MCF 10A (cell line): ENCODE measurements at regions not wholly inside any gene's neighbourhood (a gene's known extent, or its start where the extent isn't known, plus 50 kb on each side); places are given as distances from the start of the nearest gene placed in this dataset.

Experiments used
- BruUV-seq: library from RNA; stranded (reverse); fragments of 400-500 nt; replicated peaks from 2 replicates; lab custom pipeline; 2021; lab: Mats Ljungman, UMichigan
- CTCF ChIA-PET: fragments of 300-600 bp; sonication (Branson Sonifier 250); formaldehyde crosslinking; extraction: SDS; loops from one replicate; lab custom pipeline; 2021; ENCODE audit warnings: antibody characterized with exemption, inconsistent platforms; lab: Yijun Ruan, JAX
- POLR2A ChIA-PET: fragments of 300-600, 350-650 bp; sonication (Branson Sonifier 250); formaldehyde crosslinking; extraction: SDS; loops from one replicate; lab custom pipeline; 2020; ENCODE audit warnings: antibody characterized with exemption, inconsistent platforms; lab: Yijun Ruan, JAX
- DNase-seq: peaks from one replicate; pipeline ENCODE4 v3.0.0-alpha.2; 2018; ENCODE audit not compliant: unreplicated experiment
- H3K27ac Mint-ChIP-seq: one replicate; pipeline ENCODE4 v1.8.0; 2022; ENCODE audit warnings: mild to moderate bottlenecking, low read depth, mixed read lengths; ENCODE audit not compliant: unreplicated experiment
- H3K27me3 Mint-ChIP-seq: one replicate; pipeline ENCODE4 v1.8.0; 2022; ENCODE audit warnings: mixed read lengths; ENCODE audit not compliant: insufficient read depth, unreplicated experiment
- H3K36me3 Mint-ChIP-seq: one replicate; pipeline ENCODE4 v1.8.0; 2022; ENCODE audit warnings: mild to moderate bottlenecking, moderate library complexity, mixed read lengths; ENCODE audit not compliant: insufficient read depth, unreplicated experiment
- H3K4me1 Mint-ChIP-seq: one replicate; pipeline ENCODE4 v1.8.0; 2022; ENCODE audit warnings: mixed read lengths; ENCODE audit not compliant: insufficient read depth, unreplicated experiment
- H3K4me3 Mint-ChIP-seq: one replicate; pipeline ENCODE4 v1.8.0; 2022; ENCODE audit warnings: mild to moderate bottlenecking, moderate library complexity, mixed read lengths; ENCODE audit not compliant: unreplicated experiment
- H3K9me3 Mint-ChIP-seq: one replicate; pipeline ENCODE4 v1.8.0; 2022; ENCODE audit warnings: mixed read lengths; ENCODE audit not compliant: unreplicated experiment
- intact Hi-C: fragments of 100-400 bp; cut with micrococcal nuclease; formaldehyde crosslinking; loops from 2 replicates; pipeline ENCODE4 v1.14.1; 2022
- TF ChIP-seq, protein P1 (sequence below): fragments of 200-600 bp; IDR thresholded peaks from one replicate; pipeline ENCODE4 v1.8.0; 2022; ENCODE audit warnings: antibody characterized with exemption, mild to moderate bottlenecking; ENCODE audit not compliant: unreplicated experiment

DNA sequence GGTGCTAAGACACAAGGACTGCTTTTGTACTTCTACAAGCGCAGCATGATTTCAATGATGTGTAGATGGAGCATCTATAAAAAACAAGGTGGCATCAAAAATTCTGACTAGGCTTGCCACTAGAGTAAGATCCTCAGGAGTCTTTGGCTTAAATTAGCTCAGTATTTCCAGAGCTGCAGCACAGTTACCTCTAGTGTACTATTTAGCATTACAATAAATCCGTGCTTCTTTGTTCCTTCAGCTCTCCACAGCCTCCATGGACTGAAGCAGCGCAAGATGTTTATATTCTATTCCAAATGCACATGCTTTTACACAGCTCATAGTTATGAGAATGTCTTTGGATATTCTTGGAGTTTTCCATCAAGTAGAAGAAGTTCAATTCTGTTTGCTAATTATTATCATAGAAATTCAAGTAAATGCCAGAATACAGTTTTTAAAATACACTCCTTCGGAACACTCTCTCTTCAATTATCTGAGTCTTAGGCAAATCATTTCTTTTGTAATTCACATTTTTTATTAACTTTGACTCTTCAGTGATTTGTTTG, 1133.0 kb upstream of the LRRTM1 start:
- H3K9me3 Mint-ChIP-seq = no peaks in the 10 kb centered on the region
- no peak overlapping the region for H3K27ac Mint-ChIP-seq
- ChIA-PET CTCF (interaction anchor here (0.6 kb wide), 1 partner anchor 1873 kb away, joined by 3 read pairs; no protein-coding TSS in a partner anchor), POLR2A (no interaction called here)
- no TSS peak for BruUV-seq
- no peaks in the 10 kb centered on the region for H3K36me3 Mint-ChIP-seq
- intact Hi-C loops = no loop called here
- H3K27me3 Mint-ChIP-seq = no peaks in the 10 kb centered on the region
- no peak for DNase-seq
- no peak overlapping the region for H3K4me3 Mint-ChIP-seq
- TF ChIP-seq, protein P1, sequence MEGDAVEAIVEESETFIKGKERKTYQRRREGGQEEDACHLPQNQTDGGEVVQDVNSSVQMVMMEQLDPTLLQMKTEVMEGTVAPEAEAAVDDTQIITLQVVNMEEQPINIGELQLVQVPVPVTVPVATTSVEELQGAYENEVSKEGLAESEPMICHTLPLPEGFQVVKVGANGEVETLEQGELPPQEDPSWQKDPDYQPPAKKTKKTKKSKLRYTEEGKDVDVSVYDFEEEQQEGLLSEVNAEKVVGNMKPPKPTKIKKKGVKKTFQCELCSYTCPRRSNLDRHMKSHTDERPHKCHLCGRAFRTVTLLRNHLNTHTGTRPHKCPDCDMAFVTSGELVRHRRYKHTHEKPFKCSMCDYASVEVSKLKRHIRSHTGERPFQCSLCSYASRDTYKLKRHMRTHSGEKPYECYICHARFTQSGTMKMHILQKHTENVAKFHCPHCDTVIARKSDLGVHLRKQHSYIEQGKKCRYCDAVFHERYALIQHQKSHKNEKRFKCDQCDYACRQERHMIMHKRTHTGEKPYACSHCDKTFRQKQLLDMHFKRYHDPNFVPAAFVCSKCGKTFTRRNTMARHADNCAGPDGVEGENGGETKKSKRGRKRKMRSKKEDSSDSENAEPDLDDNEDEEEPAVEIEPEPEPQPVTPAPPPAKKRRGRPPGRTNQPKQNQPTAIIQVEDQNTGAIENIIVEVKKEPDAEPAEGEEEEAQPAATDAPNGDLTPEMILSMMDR = no peak
- peaks cover 7% of the 10 kb centered on the region for H3K4me1 Mint-ChIP-seq

DNA sequence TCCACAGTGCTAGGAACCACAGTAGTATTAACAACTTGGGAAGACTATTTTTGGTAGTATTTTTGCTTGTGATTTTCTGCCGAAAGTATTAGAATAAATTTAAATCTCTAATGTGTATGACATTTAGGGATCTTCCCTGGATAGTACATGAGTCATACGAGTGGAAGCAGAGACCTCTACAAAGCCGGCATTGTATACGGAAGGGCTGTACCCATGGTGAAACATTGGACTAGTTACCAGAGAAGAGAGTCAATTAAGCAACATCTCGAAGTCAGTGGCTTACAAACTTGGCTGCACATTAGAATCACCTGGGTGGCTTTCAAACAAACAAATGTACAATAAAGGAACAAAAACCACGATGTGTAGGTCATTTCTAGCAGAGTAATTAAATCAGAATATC, 1131.7 kb upstream of the LRRTM1 start:
- H3K27ac Mint-ChIP-seq = peak overlapping the region; percentile 31
- CTCF ChIA-PET = no interaction called here

DNA sequence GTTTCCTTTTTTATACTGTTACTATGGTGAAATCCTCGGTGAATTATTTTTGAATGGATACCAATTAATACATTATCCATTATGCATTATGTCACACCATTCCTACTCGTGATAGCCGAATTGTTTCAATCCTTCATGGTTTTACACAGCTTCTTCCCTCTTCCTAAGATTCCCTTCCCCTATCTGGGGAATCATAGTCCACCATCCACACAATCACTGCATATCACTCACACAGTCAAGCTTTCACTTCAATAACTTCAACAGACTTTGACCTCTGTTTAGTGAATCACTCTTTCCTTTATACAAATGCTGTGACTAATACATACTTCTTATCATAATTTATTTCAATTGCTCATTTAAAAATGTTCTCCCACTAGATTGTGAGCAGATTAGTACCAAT, 1108.1 kb upstream of the LRRTM1 start:
- ChIA-PET POLR2A (no interaction called here), CTCF (interaction anchor here (0.7 kb wide), 1 partner anchor 19 kb away, joined by 3 read pairs; no protein-coding TSS in a partner anchor)
- Mint-ChIP-seq H3K4me1 (no peaks in the 10 kb centered on the region), H3K4me3 (no peak overlapping the region), H3K27me3 (no peaks in the 10 kb centered on the region), H3K9me3 (no peaks in the 10 kb centered on the region), H3K27ac (no peak overlapping the region), H3K36me3 (no peaks in the 10 kb centered on the region)
- no TSS peak for BruUV-seq
- DNase-seq = no peak
- intact Hi-C loops = no loop called here
- TF ChIP-seq, protein P1 = no peak

More for the DNA sequence above, 1131.7 kb upstream of the LRRTM1 start:
- Mint-ChIP-seq H3K4me1 (peaks cover 7% of the 10 kb centered on the region), H3K4me3 (no peak overlapping the region), H3K9me3 (no peaks in the 10 kb centered on the region), H3K36me3 (no peaks in the 10 kb centered on the region), H3K27me3 (no peaks in the 10 kb centered on the region)
- intact Hi-C loops = no loop called here
- POLR2A ChIA-PET = no interaction called here
- BruUV-seq = no TSS peak
- TF ChIP-seq, protein P1 = no peak
- DNase-seq = peak; percentile 78

DNA sequence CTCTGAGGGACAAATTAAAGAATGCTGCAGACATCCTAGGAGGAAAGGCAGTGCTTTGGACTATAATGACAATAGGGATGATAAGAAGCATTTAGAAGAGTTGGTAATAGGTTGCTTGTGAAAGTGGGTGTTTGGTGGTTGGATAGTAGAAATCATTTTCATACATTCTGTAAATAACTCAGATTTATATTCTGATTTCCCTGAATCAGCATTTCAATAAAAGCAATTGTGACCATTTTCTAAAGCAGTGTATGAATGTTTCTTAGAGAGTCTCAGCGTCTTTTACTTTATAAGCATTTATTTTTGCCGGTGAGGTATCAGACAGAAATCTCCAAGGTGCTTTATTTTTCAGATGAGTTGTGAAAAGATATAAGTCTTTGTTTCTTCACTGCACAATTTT, 1099.0 kb upstream of the LRRTM1 start:
- ChIA-PET CTCF (no interaction called here), POLR2A (interaction anchor here (1.2 kb wide), 1 partner anchor 254 kb away, joined by 4 read pairs; no protein-coding TSS in a partner anchor)
- intact Hi-C loops = no loop called here
- H3K9me3 Mint-ChIP-seq = no peaks in the 10 kb centered on the region
- BruUV-seq = no TSS peak
- no peak overlapping the region for H3K27ac Mint-ChIP-seq
- no peak overlapping the region for H3K4me3 Mint-ChIP-seq
- DNase-seq = no peak
- no peaks in the 10 kb centered on the region for H3K27me3 Mint-ChIP-seq
- no peaks in the 10 kb centered on the region for H3K36me3 Mint-ChIP-seq
- no peaks in the 10 kb centered on the region for H3K4me1 Mint-ChIP-seq
- TF ChIP-seq, protein P1 = no peak
